NOMO-1 (cell line): ENCODE measurements at regions not wholly inside any gene's neighbourhood (a gene's known extent, or its start where the extent isn't known, plus 50 kb on each side); places are given as distances from the start of the nearest gene placed in this dataset.

Experiments
- DNase-seq, 2 experiments: peaks; one replicate each; lab custom pipeline; 2025; ENCODE audit not compliant: unreplicated experiment in 2 of 2; lab: John Stamatoyannopoulos, UW

DNA sequence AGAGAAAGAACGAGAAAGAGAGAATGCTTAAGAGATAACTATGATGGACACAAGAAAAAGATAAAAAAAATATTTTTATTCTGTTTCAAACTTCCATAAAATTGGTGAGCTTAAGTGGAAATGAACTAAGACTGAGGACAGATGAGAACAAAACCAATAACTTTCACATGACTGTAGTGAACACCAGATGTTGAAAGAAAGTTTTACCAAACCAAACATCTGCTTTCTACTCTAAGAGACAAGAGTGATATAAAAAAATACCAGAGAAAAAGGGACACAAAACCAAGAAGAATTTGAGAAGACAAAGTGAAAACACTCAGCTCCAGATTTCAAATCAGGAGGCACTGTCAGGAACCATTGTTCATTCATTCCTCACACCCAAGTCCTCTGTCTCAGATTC, 147.9 kb downstream of the IMPG2 start:
- no peak for DNase-seq

DNA sequence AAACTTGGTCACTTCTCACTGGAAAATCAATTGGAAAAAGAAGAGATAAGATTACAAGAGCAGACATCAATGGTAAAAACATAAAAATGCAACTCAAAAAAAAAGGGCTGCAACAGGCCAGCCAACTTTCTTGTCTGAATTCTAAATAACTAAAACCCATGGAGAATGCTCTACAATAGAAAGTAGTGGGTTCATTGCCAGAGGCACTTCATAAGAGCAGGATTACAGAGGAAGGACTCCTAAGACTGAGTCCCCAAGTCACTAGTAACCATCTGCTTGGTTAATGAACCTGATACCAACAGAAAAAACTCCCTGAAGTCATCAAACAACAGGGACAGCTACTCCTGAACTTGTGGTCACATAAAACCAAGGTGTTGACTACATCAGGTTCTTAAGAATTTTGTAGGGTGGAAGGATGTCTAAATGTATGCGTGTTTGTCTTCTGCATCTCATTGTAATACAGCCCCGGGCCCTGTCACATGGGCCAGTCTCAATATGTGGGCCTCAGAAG, 148.6 kb downstream of the IMPG2 start:
- DNase-seq: no peak

DNA sequence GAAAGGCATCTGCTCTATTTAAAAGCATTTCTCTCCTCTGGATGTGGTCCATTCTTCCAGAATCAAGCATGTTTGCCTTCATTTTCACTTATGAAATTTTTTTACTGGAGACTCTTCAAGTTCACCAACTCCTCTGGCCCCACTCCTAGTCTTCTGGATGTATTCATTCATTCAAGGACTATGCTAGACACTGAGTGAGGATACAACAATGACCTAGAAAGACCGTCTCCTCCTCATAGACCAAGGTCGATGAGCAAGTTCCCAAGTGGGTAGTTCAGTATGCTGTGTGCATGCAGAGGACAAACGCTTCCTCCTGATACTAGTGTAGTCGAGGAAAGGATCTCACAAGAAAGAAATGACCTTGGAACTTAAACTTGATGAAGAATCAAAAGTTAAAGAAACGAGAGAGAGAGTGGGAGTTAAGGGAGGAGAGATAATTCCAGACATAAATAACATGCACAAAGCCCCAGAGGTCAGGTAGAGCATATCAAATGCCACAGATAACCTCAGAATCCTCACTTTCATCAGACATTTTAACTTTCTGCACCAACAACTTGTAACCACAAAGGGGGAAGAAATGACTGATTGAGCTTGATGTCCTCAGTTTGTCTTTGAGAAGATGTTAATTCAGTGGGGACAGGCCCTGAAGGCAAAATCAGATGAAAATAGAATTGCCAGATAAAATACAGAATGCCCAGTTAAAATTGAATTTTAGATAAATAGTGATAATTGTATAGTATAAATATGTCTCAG, 149.4 kb downstream of the IMPG2 start:
- DNase-seq: no peak

DNA sequence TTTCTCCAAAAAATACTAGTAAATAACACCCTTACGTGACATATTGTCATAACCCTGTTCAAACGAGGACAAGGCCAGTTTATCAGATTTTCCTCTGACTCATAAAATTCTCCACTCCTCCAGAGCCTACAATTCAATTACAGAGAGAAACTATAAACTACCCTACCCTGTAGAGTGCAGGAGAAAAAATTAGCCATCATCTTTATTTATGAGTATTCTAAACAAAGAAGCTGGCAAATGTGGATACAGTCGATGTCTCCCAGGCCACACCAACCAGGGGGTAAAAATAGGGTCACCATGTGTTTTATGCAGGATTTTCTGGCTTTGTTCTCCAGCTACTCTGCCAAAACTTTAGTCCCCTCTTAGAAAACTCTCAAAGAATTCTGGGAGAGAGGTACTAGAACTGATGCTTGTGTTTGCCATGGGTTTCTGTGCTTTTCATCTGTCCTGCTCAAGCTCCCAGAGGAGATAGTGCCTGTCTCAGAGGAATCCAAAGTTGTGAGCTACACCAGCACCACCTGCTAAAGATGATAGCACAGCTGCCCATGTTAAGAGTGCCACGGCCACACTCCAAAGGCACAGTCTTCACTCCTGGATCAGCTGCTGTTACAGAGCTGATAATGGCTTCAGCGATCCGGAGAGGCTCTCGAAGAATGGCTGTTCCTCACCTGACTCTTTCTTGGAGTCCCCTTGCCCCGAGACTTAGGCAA, 150.2 kb downstream of the IMPG2 start:
- no peak for DNase-seq

DNA sequence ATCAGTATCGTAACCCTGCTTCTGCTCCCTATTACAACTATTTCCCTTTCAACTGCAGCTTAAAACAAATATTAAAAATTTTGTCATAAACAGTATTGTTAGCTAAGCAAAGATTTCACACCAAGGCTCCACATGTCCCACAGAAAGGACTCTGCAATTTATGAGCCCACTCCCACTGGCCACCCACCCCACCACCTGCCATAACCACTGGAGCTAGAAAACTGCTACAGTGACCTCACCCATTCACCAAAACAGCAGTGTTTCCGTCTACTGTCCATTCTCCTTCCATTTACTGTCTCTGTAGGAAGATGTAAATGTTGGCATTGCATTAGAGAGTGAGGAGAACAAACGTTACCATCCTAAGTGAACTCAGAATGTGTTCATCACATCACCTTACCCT, 150.9 kb downstream of the IMPG2 start:
- no peak for DNase-seq

DNA sequence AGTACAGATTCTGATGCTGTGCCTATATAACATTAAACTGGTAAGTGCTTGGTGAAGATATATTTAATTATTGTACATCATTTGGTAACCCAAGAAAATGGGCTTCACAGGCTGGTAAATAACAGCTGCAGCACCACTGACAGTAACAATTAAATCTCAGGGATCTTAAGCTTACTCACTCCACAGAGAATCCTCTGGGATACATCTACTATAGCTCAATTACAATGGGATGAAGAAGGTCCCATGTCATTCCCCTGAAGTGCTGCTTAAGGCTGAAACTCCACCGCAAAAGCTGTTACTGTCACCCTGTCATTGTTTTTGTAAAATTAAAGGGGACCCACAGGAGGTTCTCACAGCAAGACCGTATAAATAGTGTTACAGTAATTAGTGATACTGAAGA, 153.0 kb downstream of the IMPG2 start:
- no peak for DNase-seq

DNA sequence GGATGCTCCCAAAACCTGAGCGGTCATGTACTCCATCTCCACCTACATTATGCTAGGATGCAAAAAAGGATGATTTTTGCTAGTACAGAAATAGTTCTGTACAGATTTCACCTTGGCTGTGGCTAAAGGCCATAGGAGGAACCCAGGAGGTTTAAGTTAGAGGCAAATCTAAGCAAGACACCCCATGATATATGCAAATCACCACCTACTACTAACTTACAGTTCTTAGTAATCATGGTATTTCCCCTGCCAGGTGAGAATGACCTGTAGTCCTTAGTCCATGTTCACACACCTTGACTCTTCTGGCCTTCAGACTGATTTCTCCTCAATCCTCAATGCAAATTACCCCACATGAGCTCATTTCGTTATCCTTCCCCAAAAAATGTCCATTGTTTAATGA, 154.2 kb downstream of the IMPG2 start:
- DNase-seq: no peak

DNA sequence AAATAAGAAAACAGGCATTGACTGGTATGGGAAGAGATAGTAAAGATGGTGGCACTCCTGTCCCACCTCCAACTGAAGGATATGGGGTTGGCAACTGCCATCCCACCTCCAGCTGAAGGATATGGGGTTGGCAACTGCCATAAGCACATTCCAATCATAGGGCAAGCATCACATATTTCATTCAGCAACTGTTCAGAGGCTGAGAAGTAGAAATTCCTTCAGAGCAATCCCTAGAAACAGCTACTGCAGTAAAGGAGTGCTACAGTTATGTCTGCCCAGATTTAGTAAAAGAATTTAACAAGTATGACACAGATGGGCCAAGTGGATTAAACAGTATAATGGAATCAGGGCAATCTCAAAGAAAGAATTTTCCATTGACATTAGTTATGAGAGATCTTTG, 156.8 kb downstream of the IMPG2 start:
- DNase-seq: no peak

DNA sequence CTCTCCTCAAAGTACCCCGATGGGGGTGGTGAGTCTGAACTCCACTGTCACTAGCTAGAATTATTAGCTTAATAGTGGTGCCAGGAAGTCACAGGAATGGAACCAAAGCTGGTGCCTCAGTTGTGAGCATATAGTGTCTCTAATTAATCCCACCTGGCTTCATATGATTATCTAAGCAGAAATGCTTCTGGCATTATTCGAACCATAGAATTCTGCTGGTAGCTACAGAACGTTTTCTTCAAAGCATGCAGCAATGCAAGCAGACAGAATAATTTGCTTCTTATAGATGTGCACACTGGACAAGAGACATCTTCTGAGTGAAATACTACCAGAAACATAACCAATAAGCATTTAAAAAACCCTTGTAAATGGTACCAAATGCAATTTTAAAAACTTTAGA, 160.9 kb downstream of the IMPG2 start:
- no peak for DNase-seq

DNA sequence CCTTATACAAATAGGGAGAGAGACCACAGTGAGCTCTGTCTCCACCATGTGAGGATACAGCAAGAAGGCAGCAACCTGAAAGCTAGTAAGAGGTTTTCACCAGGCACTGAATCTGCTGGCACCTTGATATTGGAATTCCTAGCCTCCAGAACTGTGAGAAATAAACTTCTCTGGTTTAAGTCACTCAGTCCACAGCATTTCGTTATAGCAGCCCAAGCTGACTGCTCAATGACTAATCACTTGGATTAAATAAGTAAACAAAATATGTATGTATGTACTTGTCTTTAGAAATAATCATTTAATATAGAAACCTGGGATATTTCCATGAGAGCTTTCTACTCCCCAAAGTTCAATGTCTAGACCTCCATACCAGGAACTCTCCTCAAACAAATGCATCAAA, 162.0 kb downstream of the IMPG2 start:
- no peak for DNase-seq

DNA sequence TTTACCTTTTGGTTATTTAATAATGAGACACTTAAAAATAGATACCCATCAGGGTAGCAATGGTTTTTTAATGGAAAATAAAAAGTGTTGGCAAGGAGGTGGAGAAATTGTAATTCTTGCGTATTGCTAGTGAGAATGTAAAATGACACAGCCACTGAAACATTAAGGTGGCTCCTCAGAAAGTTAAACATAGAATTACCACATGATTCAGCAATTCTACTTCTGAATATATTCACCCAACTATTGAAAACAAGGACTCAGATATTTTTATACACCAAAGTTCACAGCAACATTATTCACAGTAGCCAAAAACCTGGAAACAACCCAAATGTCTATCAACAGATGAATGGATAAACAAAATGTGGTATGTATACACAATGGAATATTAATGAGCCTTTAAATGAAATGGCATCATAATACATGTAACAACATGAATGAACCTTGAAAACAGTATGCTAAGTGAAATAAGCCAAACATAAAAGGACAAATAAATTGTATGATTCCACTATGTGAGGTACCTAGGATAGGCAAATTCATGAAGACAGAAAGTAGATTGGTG, 163.5 kb downstream of the IMPG2 start:
- DNase-seq: no peak

DNA sequence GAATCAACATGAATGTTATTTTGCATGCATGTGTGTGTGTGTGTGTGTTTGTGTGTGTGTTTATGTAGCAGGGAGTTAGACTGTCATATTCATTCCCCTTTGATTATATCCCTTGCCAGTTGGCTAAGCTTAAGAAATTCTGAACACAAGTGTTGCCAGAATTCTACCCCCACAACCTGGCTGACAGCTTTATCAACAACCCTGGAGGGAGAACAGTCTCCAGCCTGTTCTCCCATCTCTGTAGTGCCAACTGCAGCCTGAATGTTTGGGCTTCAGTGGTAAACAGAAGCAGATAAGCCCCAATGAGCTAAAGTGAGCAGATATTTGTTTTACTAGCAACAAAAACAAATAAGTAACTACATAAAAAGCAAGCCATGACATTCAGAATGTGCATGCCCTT, 162.6 kb upstream of the ABI3BP start:
- DNase-seq: no peak

DNA sequence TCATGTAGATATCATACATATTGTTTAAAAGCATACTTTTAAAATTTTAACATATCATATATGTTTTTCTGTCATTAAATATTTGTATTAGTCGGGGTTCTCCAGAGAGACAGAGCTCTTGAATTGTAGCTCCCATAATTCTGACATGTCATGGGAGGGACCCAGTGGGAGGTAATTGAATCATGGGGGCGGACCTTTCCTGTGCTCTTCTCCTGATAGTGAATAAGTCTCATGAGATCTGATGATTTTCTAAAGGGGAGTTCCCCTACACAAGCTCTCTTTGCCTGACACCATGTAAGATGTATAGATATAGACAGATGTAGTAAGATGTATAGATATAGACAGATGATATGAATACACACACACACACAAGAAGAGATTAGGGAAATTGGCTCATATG, 161.2 kb upstream of the ABI3BP start:
- DNase-seq: no peak

DNA sequence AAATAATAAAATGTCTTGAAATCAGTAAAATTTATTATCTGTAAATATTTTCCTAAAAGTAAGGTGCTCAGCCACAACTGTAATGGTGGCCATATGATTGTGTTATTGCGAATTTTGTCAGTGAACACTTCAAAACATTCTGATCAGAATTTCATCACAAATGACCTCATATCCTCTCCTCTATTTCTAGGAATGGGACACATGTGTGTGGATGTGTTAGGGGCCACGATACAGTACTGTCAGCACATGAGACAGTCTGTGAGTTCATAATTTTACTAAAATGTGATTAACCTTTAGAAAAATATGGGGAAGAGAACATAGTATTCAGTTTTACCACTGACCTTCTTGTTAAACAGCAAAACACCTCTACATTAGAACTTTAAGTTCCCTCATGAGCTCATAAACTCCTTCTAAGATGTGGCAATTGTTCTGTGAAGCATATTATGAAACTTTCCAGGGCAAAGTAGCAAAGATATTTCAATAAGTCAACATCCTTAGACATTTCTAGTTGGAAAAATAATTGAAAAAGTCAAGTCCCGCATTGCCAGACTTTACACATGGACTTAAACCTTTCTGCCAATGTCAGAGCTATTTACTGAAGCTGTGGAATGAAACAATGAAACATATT, 158.2 kb upstream of the ABI3BP start:
- no peak for DNase-seq

DNA sequence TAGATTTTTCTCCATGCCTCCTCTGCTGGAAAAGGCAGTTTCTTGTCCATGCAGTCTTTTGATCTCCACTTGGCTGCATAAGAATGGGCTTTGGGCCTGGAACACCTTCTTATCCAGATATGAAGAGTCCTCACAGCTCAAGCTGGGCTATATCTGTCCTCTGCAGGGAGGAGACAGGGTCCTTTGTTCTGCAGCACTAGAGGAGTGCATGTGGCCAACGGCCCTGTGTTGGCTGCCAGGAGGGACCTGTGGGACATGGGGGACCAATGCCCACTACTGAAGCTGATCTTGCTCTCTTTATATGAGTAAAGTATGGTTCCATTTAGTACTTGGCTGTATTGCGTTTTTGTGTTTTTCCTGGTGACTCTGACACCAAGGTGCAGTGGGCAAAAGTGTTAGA, 157.3 kb upstream of the ABI3BP start:
- DNase-seq: no peak

DNA sequence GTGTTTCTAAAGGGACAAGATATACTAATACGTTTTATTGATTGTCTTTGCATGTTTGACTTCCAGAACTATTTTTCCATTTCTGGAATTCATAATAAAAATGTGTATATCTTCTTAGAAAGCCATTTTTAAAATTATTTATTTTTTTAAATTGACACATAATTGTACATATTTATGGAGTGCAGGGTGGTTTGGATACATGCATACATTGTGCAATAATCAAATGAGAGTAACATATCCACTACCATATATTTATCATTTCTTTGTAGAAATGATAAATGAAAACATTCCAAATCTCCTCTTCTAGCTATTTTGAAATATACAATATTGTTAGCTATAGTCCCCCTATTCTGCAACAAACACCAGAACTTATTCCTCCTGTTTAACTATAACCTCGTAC, 156.5 kb upstream of the ABI3BP start:
- DNase-seq: no peak

DNA sequence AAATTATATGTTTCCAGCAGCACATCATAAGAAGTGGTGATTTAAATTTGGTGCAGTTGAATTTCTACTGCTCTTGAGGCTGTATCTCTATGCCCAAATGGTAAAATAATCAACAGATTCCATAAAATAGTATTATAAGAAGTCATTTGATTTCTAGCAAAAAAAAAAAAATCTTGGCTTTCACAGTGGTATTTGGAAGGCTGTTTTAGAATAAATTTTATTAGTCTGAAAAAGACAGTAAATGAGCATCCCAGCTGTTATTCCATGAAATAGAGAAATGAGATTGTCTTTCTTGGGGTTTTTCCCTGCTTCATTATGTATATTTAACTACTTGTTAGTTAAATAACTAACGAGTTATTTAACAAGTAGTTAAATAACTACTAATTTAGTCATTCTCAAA, 156.0 kb upstream of the ABI3BP start:
- no peak for DNase-seq

DNA sequence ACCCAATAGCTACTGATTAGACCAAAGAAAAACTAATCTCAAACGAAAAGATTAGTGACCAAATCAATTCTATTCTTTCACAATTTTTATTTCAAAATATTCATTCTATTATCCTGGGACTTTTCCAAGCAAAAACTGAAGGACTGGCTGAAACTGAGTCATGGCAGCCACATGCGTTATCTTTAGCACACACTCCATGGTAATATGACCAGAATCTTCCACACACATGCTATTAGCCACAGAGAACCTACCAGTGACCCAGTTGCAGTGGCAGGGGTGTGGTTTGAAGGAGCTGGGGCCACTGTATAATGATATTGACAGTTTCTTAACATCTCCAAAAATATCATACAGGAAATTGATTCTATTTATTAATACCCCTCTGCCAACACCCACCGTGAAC, 154.8 kb upstream of the ABI3BP start:
- no peak for DNase-seq

DNA sequence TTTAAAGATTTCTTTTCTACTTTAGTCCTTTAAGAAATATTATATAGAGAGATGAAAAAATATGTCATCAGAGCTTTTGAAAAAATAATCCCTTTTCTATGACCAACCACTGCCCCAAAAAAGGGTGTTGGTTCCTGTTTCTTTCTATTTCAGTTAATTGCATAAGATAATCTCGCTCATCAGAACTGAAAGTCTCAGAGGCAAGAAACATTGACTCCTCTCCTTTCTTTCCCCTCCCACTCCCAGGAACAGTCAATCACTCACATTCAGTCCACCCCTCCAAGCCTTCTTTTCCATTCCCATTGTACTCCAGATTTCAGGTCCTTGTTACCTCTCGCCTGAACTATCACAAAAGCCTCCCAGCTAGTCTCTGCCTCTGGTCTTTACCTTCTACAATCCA, 153.7 kb upstream of the ABI3BP start:
- DNase-seq: peak; percentile 46 to 73

DNA sequence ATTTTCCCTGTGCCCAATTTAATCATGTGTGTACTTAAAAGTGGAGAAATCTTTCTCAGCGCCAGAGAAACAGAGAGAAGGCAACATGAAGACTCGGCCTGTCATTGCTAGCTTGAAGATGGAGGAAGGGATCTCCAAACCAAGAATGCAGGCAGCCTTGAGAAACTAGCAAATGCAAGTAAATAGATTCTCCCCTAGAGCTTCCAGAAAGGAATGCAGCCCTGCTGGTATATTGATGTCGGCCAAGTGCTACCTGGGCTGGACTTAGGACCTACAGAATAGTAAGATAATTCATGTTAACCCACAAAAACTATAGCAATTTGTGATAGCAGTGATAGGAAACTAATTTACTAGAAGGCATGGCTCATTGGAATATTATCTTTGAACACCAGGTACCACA, 150.9 kb upstream of the ABI3BP start:
- no peak for DNase-seq

DNA sequence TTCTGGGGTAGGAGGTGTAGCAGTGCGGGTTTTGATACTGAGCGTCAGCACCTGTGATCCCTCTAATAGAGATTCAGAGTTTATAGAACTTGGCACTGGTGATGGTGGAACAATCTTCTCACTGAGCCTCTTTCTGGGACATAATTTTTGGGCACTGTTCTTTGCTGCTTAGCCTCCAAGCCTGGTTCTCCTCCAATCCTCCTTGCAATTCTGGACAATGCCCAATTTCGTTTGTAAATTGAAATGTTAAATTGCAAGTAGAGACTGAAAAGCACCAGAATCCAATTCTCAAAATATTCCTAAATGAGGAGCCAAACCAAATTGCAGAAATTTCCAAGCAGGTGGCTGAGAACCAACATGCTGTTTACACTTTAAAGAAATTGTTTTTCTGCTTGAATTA, 149.8 kb upstream of the ABI3BP start:
- DNase-seq: no peak

DNA sequence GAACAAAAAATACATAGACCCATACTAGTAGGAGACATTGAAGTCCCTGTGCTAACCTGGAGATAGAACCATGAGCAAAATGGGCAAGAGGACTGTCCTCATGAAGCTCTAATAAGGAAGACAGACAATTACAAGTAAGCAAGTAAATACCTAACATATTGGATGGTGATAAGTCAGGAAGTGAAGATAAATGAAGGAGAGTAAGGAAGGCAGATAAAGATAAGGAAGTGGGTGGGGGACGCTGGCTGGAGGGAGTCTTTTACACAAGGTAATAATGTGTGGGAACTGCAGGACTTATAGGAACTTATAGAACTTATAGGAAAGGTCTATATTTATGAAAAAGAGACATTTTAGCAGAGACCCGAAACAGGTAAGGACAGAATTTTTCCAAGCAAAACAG, 148.9 kb upstream of the ABI3BP start:
- no peak for DNase-seq
